Mesendoderm (in vitro differentiated cells): ENCODE measurements at regions not wholly inside any gene's neighbourhood (a gene's known extent, or its start where the extent isn't known, plus 50 kb on each side); places are given as distances from the start of the nearest gene placed in this dataset.
A peak's percentile ranks its signal among the peaks of the same experiment; 100 is the strongest.

Experiments
- DNase-seq: peaks from one replicate; pipeline ENCODE4 v3.0.0; 2013
- H2AK5ac ChIP-seq: 2 replicates; pipeline ENCODE4 v1.6.1; 2013; ENCODE audit warnings: low read length, inconsistent platforms
- H2BK120ac ChIP-seq: 2 replicates; pipeline ENCODE4 v1.6.1; 2013; ENCODE audit warnings: low read depth, mild to moderate bottlenecking, low read length, moderate library complexity, mixed read lengths
- H2BK15ac ChIP-seq: replicated peaks from 2 replicates; pipeline ENCODE4 v1.6.1; 2013; ENCODE audit warnings: low read depth, mild to moderate bottlenecking, moderate library complexity
- H2BK5ac ChIP-seq: 2 replicates; pipeline ENCODE4 v1.6.1; 2013; ENCODE audit warnings: low read length, inconsistent platforms
- H3K18ac ChIP-seq: 2 replicates; pipeline ENCODE4 v1.6.1; 2013; ENCODE audit warnings: mild to moderate bottlenecking, low read length, mixed read lengths
- H3K23ac ChIP-seq: one replicate; pipeline ENCODE4 v1.6.1; 2013; ENCODE audit warnings: low read length
- H3K27ac ChIP-seq: 2 replicates; pipeline ENCODE4 v1.5.1; 2013; ENCODE audit warnings: low read depth, mild to moderate bottlenecking, inconsistent platforms, low read length, moderate library complexity
- H3K27me3 ChIP-seq: 2 replicates; pipeline ENCODE4 v1.6.1; 2013; ENCODE audit warnings: low read length, control low read depth, mild to moderate bottlenecking, inconsistent platforms; ENCODE audit not compliant: insufficient read depth, poor library complexity
- H3K36me3 ChIP-seq: 2 replicates; pipeline ENCODE4 v1.6.1; 2013; ENCODE audit warnings: low read length, inconsistent platforms; ENCODE audit not compliant: control insufficient read depth, insufficient read depth
- H3K4ac ChIP-seq: one replicate; pipeline ENCODE4 v1.6.1; 2013; ENCODE audit warnings: low read depth, mild to moderate bottlenecking, low read length, moderate library complexity
- H3K4me1 ChIP-seq: 2 replicates; pipeline ENCODE4 v1.6.1; 2013; ENCODE audit warnings: low read depth, low read length, inconsistent platforms; ENCODE audit not compliant: control insufficient read depth
- H3K4me2 ChIP-seq: 2 replicates; pipeline ENCODE4 v1.6.1; 2013; ENCODE audit warnings: low read length
- H3K4me3 ChIP-seq: 2 replicates; pipeline ENCODE4 v1.5.1; 2013; ENCODE audit warnings: mild to moderate bottlenecking, low read length
- H3K56ac ChIP-seq: one replicate; pipeline ENCODE4 v1.6.1; 2013; ENCODE audit warnings: low read length
- H3K79me1 ChIP-seq: 2 replicates; pipeline ENCODE4 v1.6.1; 2013; ENCODE audit warnings: low read length, inconsistent platforms
- H3K79me2 ChIP-seq: 2 replicates; pipeline ENCODE4 v1.6.1; 2013; ENCODE audit warnings: mild to moderate bottlenecking, low read length; ENCODE audit not compliant: control insufficient read depth, insufficient read depth
- H3K9ac ChIP-seq: 2 replicates; pipeline ENCODE4 v1.6.1; 2013; ENCODE audit warnings: low read length, inconsistent platforms
- H4K5ac ChIP-seq: one replicate; pipeline ENCODE4 v1.6.1; 2013; ENCODE audit warnings: low read length
- H4K8ac ChIP-seq: one replicate; pipeline ENCODE4 v1.6.1; 2013; ENCODE audit warnings: low read depth, mild to moderate bottlenecking, control low read depth, low read length, moderate library complexity
- WGBS: extraction: QIAGEN DNeasy Blood & Tissue Kit; methylation state at CpG from one replicate; pipeline ENCODE4 v1.1.7; 2013; ENCODE audit warnings: low lambda C conversion rate, missing lambda C conversion rate; ENCODE audit not compliant: insufficient coverage; ENCODE audit errors: extremely low coverage; 5-methylcytosine and 5-hydroxymethylcytosine counted together

DNA sequence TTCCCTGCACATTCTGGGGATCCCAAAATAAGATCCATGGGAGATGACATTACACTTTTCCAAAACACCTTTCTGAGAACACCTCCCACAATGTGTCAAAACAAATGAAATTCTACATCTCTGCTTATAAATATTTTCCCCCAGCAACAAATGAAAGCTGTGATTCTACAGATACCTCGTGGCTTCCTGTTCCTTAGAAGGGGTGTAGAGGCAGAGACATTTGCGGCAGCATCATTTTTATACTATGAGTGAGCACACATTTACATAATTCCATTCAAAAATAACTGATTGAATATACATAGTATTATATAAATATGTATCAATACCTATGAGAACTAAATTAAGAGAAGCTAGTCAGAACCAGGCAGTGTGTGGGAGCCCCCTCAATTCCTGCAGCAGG, 213.9 kb upstream of the JARID2 start:
- no peak overlapping the region for H2BK5ac ChIP-seq
- no peak overlapping the region for H3K4me2 ChIP-seq
- no peak overlapping the region for H3K56ac ChIP-seq
- no peaks in the 10 kb centered on the region for H3K36me3 ChIP-seq
- no CpG with 5 or more reads among the region's 2 CpGs for WGBS
- H3K27ac ChIP-seq = no peak overlapping the region
- DNase-seq = no peak
- no peak overlapping the region for H3K23ac ChIP-seq
- H3K9ac ChIP-seq = no peak overlapping the region
- H2BK15ac ChIP-seq = no peak overlapping the region
- no peak overlapping the region for H3K4me3 ChIP-seq
- no peak overlapping the region for H3K4ac ChIP-seq
- H3K18ac ChIP-seq = no peak overlapping the region
- H2AK5ac ChIP-seq = no peak overlapping the region
- no peaks in the 10 kb centered on the region for H3K27me3 ChIP-seq
- no peak overlapping the region for H2BK120ac ChIP-seq
- H4K8ac ChIP-seq = no peak overlapping the region
- no peak overlapping the region for H4K5ac ChIP-seq
- H3K79me2 ChIP-seq = no peaks in the 10 kb centered on the region
- peaks cover 4% of the 10 kb centered on the region for H3K4me1 ChIP-seq
- no peaks in the 10 kb centered on the region for H3K79me1 ChIP-seq

DNA sequence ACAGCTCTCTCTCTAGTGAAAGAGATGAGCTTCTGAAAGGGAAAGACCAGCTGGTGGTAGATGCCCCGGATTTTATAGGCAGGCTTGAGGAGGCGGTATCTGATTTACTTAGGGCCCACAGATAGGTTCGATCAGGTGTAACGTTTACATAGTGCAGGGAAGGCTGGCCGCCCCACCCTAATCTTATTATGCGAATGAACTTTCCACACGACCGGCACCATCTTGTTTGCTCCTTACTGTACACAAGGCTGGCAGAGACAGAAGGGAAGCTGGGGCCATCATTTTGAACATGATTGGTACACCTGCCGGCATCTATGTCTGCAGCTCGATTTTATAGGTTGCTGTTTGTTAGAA, 212.0 kb upstream of the JARID2 start:
- no peak overlapping the region for H3K23ac ChIP-seq
- no peak overlapping the region for H3K4ac ChIP-seq
- no peak overlapping the region for H3K9ac ChIP-seq
- H2BK120ac ChIP-seq = no peak overlapping the region
- H4K8ac ChIP-seq = no peak overlapping the region
- no peak overlapping the region for H2BK5ac ChIP-seq
- no peak overlapping the region for H3K4me3 ChIP-seq
- H3K4me2 ChIP-seq = no peak overlapping the region
- no peak overlapping the region for H3K27ac ChIP-seq
- no peaks in the 10 kb centered on the region for H3K27me3 ChIP-seq
- no peak overlapping the region for H4K5ac ChIP-seq
- H2BK15ac ChIP-seq = no peak overlapping the region
- H3K79me1 ChIP-seq = no peaks in the 10 kb centered on the region
- WGBS = no CpG with 5 or more reads among the region's 10 CpGs
- no peak overlapping the region for H3K56ac ChIP-seq
- H2AK5ac ChIP-seq = no peak overlapping the region
- no peaks in the 10 kb centered on the region for H3K79me2 ChIP-seq
- H3K18ac ChIP-seq = no peak overlapping the region
- DNase-seq = peak; percentile 23
- H3K36me3 ChIP-seq = no peaks in the 10 kb centered on the region
- H3K4me1 ChIP-seq = peaks cover 5% of the 10 kb centered on the region

DNA sequence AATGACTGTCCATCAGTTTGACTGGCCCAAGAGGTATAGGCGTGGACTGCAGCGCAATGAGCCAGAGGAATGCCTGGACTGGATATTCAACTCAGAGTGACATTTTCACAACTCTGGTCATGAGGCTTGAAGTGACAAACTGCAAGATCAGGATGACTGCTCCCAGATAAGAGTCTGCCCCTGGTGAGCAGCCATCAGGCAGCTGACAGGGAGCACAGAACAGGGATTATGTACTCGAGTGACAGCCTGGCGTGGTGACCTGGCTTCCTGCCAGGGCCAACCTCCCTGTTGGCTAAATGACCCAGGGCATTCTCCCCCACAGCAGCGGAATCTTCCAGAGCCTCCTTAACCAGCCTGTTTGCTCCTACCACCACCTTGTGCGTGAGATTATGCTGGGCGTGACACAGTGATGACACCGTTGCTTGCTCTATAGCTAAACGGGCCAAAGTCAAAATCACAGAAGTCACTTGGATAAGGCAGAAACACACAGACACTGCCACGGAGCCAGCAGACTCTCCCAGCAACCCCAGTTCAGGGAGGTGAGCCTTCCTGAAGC, 209.1 kb upstream of the JARID2 start:
- Histone ChIP-seq H3K27me3 (no peaks in the 10 kb centered on the region), H3K9ac (no peak overlapping the region), H3K4me3 (no peak overlapping the region), H4K5ac (no peak overlapping the region), H3K79me2 (no peaks in the 10 kb centered on the region), H3K36me3 (no peaks in the 10 kb centered on the region), H3K79me1 (no peaks in the 10 kb centered on the region), H3K4me1 (peaks cover 5% of the 10 kb centered on the region), H3K18ac (peak overlapping the region; percentile 95), H3K27ac (peak overlapping the region; percentile 35), H2BK120ac (no peak overlapping the region), H3K56ac (peak overlapping the region; percentile 45), H2BK15ac (no peak overlapping the region), H4K8ac (no peak overlapping the region), H2AK5ac (no peak overlapping the region), H3K23ac (no peak overlapping the region), H3K4me2 (no peak overlapping the region), H2BK5ac (peak overlapping the region; percentile 12), H3K4ac (no peak overlapping the region)
- DNase-seq = peak; percentile 92
- WGBS = no CpG with 5 or more reads among the region's 10 CpGs

DNA sequence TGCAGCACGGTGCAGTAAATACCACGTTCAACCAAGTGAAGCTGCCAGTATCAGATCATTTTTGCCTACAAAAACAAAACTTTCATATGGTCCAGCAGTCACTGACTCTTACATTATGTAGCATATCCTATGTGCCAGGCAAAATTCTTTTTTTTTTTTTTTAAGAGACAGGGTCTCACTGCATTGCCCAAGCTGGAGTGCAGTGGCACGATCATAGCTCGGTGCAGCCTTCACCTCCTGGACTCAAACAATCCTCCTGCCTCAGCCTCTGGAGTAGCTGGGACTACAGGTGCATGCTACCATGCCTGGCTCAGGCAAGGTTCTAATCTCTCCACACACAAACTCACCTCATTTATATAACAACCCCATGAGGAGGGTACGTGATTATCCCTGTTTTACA, 208.6 kb upstream of the JARID2 start:
- no peak overlapping the region for H4K8ac ChIP-seq
- H2BK120ac ChIP-seq = no peak overlapping the region
- no peak overlapping the region for H4K5ac ChIP-seq
- H3K27me3 ChIP-seq = no peaks in the 10 kb centered on the region
- H3K4me3 ChIP-seq = no peak overlapping the region
- no peak overlapping the region for H3K23ac ChIP-seq
- H3K27ac ChIP-seq = peak overlapping the region; percentile 35
- no peak overlapping the region for H2AK5ac ChIP-seq
- no peak overlapping the region for H3K4me2 ChIP-seq
- H3K79me1 ChIP-seq = no peaks in the 10 kb centered on the region
- peak overlapping the region; percentile 93 for H3K4ac ChIP-seq
- H3K79me2 ChIP-seq = no peaks in the 10 kb centered on the region
- H2BK15ac ChIP-seq = no peak overlapping the region
- H3K36me3 ChIP-seq = no peaks in the 10 kb centered on the region
- WGBS = no CpG with 5 or more reads among the region's 5 CpGs
- H2BK5ac ChIP-seq = peak overlapping the region; percentile 12
- peaks cover 5% of the 10 kb centered on the region for H3K4me1 ChIP-seq
- peak overlapping the region; percentile 45 for H3K56ac ChIP-seq
- DNase-seq = no peak
- H3K18ac ChIP-seq = peak overlapping the region; percentile 95
- H3K9ac ChIP-seq = no peak overlapping the region

DNA sequence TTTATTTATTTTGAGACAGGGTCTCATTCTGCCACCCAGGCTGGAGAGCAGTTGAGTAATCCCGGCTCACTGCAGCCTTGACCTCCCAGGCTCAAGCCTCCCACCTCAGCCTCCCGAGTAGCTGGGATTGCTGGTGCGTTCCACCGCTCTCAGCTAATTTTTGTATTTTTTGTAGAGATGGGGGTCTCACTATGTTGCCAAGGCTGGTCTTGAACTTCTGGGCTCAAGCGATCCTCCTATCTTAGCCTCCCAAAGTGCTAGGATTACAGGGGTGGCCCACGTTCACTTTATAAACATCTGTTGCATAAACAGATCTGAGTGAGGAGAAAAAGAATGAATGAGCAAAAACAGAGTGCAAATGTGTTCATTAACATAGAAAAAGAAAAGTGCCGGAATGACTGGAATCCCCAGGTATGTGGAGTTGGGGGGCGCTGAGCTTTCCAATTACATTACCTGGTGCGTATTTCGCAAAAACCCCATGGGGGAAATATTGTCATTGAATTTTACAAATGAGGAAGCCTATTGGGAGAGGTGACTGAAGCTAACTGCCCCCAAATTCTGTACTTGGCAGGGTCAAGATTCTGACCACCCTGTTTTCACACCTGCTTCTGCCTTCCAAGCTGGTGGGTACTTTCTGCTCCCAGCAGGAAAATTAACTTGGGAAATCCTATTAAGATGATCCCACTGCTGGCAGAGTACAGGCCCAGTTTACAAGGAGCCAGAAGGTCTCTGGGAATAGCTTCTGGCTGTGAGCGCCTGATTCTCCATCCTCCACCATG, 207.7 kb upstream of the JARID2 start:
- Histone ChIP-seq H3K18ac (peak overlapping the region; percentile 95), H2BK120ac (peak overlapping the region; percentile 3), H3K4me3 (no peak overlapping the region), H3K36me3 (no peaks in the 10 kb centered on the region), H2AK5ac (no peak overlapping the region), H4K5ac (no peak overlapping the region), H4K8ac (no peak overlapping the region), H2BK15ac (no peak overlapping the region), H3K4me2 (no peak overlapping the region), H3K4me1 (peaks cover 5% of the 10 kb centered on the region), H3K27ac (no peak overlapping the region), H3K56ac (no peak overlapping the region), H3K27me3 (no peaks in the 10 kb centered on the region), H3K79me1 (no peaks in the 10 kb centered on the region), H3K23ac (no peak overlapping the region), H2BK5ac (no peak overlapping the region), H3K9ac (no peak overlapping the region), H3K79me2 (no peaks in the 10 kb centered on the region), H3K4ac (peak overlapping the region; percentile 57)
- DNase-seq = no peak
- WGBS = no CpG with 5 or more reads among the region's 11 CpGs
